H9 (cell line): ENCODE measurements at regions not wholly inside any gene's neighbourhood (a gene's known extent, or its start where the extent isn't known, plus 50 kb on each side); places are given as distances from the start of the nearest gene placed in this dataset.

ENCODE experiments used
- DNase-seq: peaks from one replicate; pipeline ENCODE4 v3.0.0-alpha.2; 2017
- H2AFZ ChIP-seq: one replicate; pipeline ENCODE4 v1.6.1; 2013; ENCODE audit warnings: mild to moderate bottlenecking, low read length, control low read depth, moderate library complexity
- H2AK5ac ChIP-seq: 2 replicates; pipeline ENCODE4 v1.6.1; 2013; ENCODE audit warnings: low read length, control low read depth, mixed read lengths; ENCODE audit not compliant: insufficient read length
- H2BK120ac ChIP-seq: one replicate; pipeline ENCODE4 v1.6.1; 2013; ENCODE audit warnings: low read depth, mild to moderate bottlenecking, low read length, control low read depth, inconsistent platforms; ENCODE audit not compliant: poor library complexity, severe bottlenecking
- H2BK12ac ChIP-seq: 2 replicates; pipeline ENCODE4 v1.6.1; 2013; ENCODE audit warnings: low read length, control low read depth, mixed read lengths, low read depth; ENCODE audit not compliant: insufficient read length
- H2BK15ac ChIP-seq: 2 replicates; pipeline ENCODE4 v1.6.1; 2013; ENCODE audit warnings: low read depth, low read length, control low read depth
- H2BK20ac ChIP-seq: one replicate; pipeline ENCODE4 v1.6.1; 2013; ENCODE audit warnings: low read depth, mild to moderate bottlenecking, low read length, control low read depth, inconsistent platforms; ENCODE audit not compliant: poor library complexity, severe bottlenecking
- H2BK5ac ChIP-seq: 2 replicates; pipeline ENCODE4 v1.6.1; 2013; ENCODE audit warnings: low read length, control low read depth, mixed read lengths; ENCODE audit not compliant: insufficient read length
- H3K14ac ChIP-seq: 2 replicates; pipeline ENCODE4 v1.6.1; 2013; ENCODE audit warnings: low read length, control low read depth; ENCODE audit not compliant: insufficient read depth
- H3K18ac ChIP-seq: 2 replicates; pipeline ENCODE4 v1.6.1; 2013; ENCODE audit warnings: low read depth, mild to moderate bottlenecking, mixed read lengths, low read length, control low read depth; ENCODE audit not compliant: insufficient read length
- H3K23ac ChIP-seq: 2 replicates; pipeline ENCODE4 v1.6.1; 2013; ENCODE audit warnings: low read length, control low read depth, mixed read lengths, low read depth; ENCODE audit not compliant: insufficient read length
- H3K23me2 ChIP-seq: 2 replicates; pipeline ENCODE4 v1.6.1; 2013; ENCODE audit warnings: low read depth, mild to moderate bottlenecking, mixed read lengths, low read length, control low read depth; ENCODE audit not compliant: insufficient read length, poor library complexity, severe bottlenecking
- H3K27ac ChIP-seq: 2 replicates; pipeline ENCODE4 v1.5.1; 2013; ENCODE audit warnings: low read length, control low read depth, mixed read lengths, low read depth; ENCODE audit not compliant: insufficient read length
- H3K27me3 ChIP-seq: 2 replicates; pipeline ENCODE4 v1.6.1; 2013; ENCODE audit warnings: low read length, control low read depth, inconsistent platforms; ENCODE audit not compliant: insufficient read depth
- H3K4ac ChIP-seq: 2 replicates; pipeline ENCODE4 v1.6.1; 2013; ENCODE audit warnings: low read depth, mild to moderate bottlenecking, control low read depth, inconsistent platforms, low read length, moderate library complexity
- H3K4me1 ChIP-seq: 2 replicates; pipeline ENCODE4 v1.6.1; 2013; ENCODE audit warnings: low read length, control low read depth, inconsistent platforms; ENCODE audit not compliant: insufficient read depth
- H3K4me2 ChIP-seq: 2 replicates; pipeline ENCODE4 v1.6.1; 2013; ENCODE audit warnings: low read length, control low read depth, mixed read lengths; ENCODE audit not compliant: insufficient read length, insufficient read depth
- H3K56ac ChIP-seq: 2 replicates; pipeline ENCODE4 v1.6.1; 2013; ENCODE audit warnings: low read depth, mild to moderate bottlenecking, mixed read lengths, low read length, control low read depth; ENCODE audit not compliant: insufficient read length
- H3K79me1 ChIP-seq: 2 replicates; pipeline ENCODE4 v1.6.1; 2013; ENCODE audit warnings: low read depth, mild to moderate bottlenecking, moderate library complexity, low read length, control low read depth, inconsistent platforms; ENCODE audit not compliant: insufficient read depth, poor library complexity, severe bottlenecking
- H3K79me2 ChIP-seq: 2 replicates; pipeline ENCODE4 v1.6.1; 2013; ENCODE audit warnings: low read length, control low read depth, inconsistent platforms; ENCODE audit not compliant: insufficient read depth
- H3K9ac ChIP-seq: 2 replicates; pipeline ENCODE4 v1.6.1; 2013; ENCODE audit warnings: low read length, control low read depth, mixed read lengths; ENCODE audit not compliant: insufficient read length; ENCODE audit errors: extremely low read depth
- H3K9me3 ChIP-seq: one replicate; pipeline ENCODE4 v1.6.1; 2013; ENCODE audit warnings: low read depth, low read length, inconsistent platforms; ENCODE audit not compliant: control insufficient read depth
- H3T11ph ChIP-seq: one replicate; pipeline ENCODE4 v1.6.1; 2013; ENCODE audit warnings: mild to moderate bottlenecking, low read length, control low read depth, inconsistent platforms
- H4K20me1 ChIP-seq: one replicate; pipeline ENCODE4 v1.6.1; 2013; ENCODE audit not compliant: control insufficient read depth, insufficient read length, insufficient read depth
- H4K5ac ChIP-seq: 2 replicates; pipeline ENCODE4 v1.6.1; 2013; ENCODE audit warnings: low read depth, mild to moderate bottlenecking, mixed read lengths, low read length, control low read depth; ENCODE audit not compliant: insufficient read length
- H4K8ac ChIP-seq: replicated peaks from 2 replicates; pipeline ENCODE4 v1.6.1; 2013; ENCODE audit warnings: low read length, control low read depth, mixed read lengths, low read depth; ENCODE audit not compliant: insufficient read length
- H4K91ac ChIP-seq: 2 replicates; pipeline ENCODE4 v1.6.1; 2013; ENCODE audit warnings: low read depth, mild to moderate bottlenecking, moderate library complexity, mixed read lengths, low read length, control low read depth; ENCODE audit not compliant: insufficient read length
- H3K27ac Mint-ChIP-seq, 3 experiments: 2 replicates in 2 of 3; 3 replicates in 1 of 3; pipeline ENCODE4 v1.8.0; 2020 to 2021; ENCODE audit warnings: mixed read lengths in 3 of 3, mild to moderate bottlenecking in 1 of 3, moderate library complexity in 1 of 3
- H3K27me3 Mint-ChIP-seq: 2 replicates; pipeline ENCODE4 v1.8.0; 2021; ENCODE audit warnings: low read depth, mild to moderate bottlenecking, moderate library complexity, mixed read lengths
- H3K36me3 Mint-ChIP-seq, 3 experiments: 2 replicates in 2 of 3; 3 replicates in 1 of 3; pipeline ENCODE4 v1.8.0; 2020 to 2021; ENCODE audit warnings: low read depth in 3 of 3, mixed read lengths in 3 of 3; ENCODE audit not compliant: insufficient read depth in 1 of 3
- H3K4me1 Mint-ChIP-seq, 2 experiments: 2 replicates each; pipeline ENCODE4 v1.8.0; 2020; ENCODE audit warnings: mixed read lengths in 2 of 2
- H3K4me3 Mint-ChIP-seq, 2 experiments: 2 replicates in 1 of 2; 3 replicates in 1 of 2; pipeline ENCODE4 v1.8.0; 2020 to 2021; ENCODE audit warnings: mild to moderate bottlenecking in 2 of 2, mixed read lengths in 2 of 2, moderate library complexity in 1 of 2
- H3K9me3 Mint-ChIP-seq, 2 experiments: 2 replicates in 1 of 2; 3 replicates in 1 of 2; pipeline ENCODE4 v1.8.0; 2020; ENCODE audit warnings: mild to moderate bottlenecking in 2 of 2, mixed read lengths in 2 of 2, moderate library complexity in 1 of 2
- CTCF ChIP-seq: fragments of 200-600 bp; sonication (generic); conservative IDR thresholded peaks from 3 replicates; pipeline ENCODE4 v1.8.0; 2021; ENCODE audit warnings: antibody characterized with exemption, mild to moderate bottlenecking

DNA sequence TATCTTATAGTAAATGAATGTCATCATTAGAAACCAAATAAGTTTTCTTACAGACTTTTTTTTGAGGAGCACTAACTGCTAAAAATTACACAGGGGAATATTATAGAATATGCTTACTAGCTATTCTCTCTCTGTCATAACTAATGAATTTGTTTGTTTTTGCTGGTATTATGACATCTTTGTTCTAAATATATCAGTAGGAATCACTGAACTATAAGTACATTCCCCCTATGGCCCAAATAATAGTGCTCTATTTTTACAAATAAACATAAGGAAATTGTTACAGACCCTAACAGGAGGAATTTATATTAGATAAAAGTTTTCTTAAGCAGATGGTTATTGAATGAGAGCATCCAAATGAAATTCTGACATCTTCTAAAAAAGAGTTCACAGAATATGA is 83.0 kb upstream of the RIOK2 start:
- no peaks in the 10 kb centered on the region for H3K4me1 ChIP-seq
- no peaks in the 10 kb centered on the region for H4K20me1 ChIP-seq
- no peak overlapping the region for H4K8ac ChIP-seq
- Mint-ChIP-seq H3K4me1 (no peaks in the 10 kb centered on the region; a peak in 1 of 4 replicates), H3K4me3 (no peak overlapping the region), H3K27ac (no peak overlapping the region), H3K27me3 (no peaks in the 10 kb centered on the region), H3K9me3 (peaks cover 0 to 4% of the 10 kb centered on the region in 2 experiments; a peak in 2 of 5 replicates), H3K36me3 (no peaks in the 10 kb centered on the region)
- H3T11ph ChIP-seq = no peak overlapping the region
- no peak overlapping the region for H2BK20ac ChIP-seq
- H3K4me2 ChIP-seq = no peak overlapping the region
- H3K14ac ChIP-seq = no peak overlapping the region
- H3K27ac ChIP-seq = no peak overlapping the region
- no peaks in the 10 kb centered on the region for H3K79me2 ChIP-seq
- H3K23me2 ChIP-seq = no peaks in the 10 kb centered on the region
- H2BK120ac ChIP-seq = no peak overlapping the region
- no peaks in the 10 kb centered on the region for H3K9me3 ChIP-seq
- H2AFZ ChIP-seq = no peak overlapping the region
- no peak overlapping the region for H2BK12ac ChIP-seq
- no peaks in the 10 kb centered on the region for H3K79me1 ChIP-seq
- no peak overlapping the region for H2BK15ac ChIP-seq
- no peak overlapping the region for H4K5ac ChIP-seq
- no peaks in the 10 kb centered on the region for H3K27me3 ChIP-seq
- H4K91ac ChIP-seq = no peak overlapping the region
- no peak overlapping the region for H3K56ac ChIP-seq
- no peak overlapping the region for H3K9ac ChIP-seq
- H3K4ac ChIP-seq = no peak overlapping the region
- H2AK5ac ChIP-seq = no peak overlapping the region
- no peak for DNase-seq
- no peak for TF ChIP-seq CTCF
- H2BK5ac ChIP-seq = no peak overlapping the region
- H3K18ac ChIP-seq = no peak overlapping the region
- H3K23ac ChIP-seq = no peak overlapping the region
